Skin of body (tissue), 1 donor: ENCODE measurements at regions not wholly inside any gene's neighbourhood (a gene's known extent, or its start where the extent isn't known, plus 50 kb on each side); places are given as distances from the start of the nearest gene placed in this dataset.

Experiments
- DNase-seq: peaks from one replicate; lab custom pipeline; 2025; lab: John Stamatoyannopoulos, UW

- no peak for DNase-seq
Measured at GRCh38 chr9:93900971-93901861, 53.9 kb downstream of the BARX1 start.

GRCh38 chr9:93900436-93900819 lies 54.7 kb downstream of the BARX1 start:
- no peak for DNase-seq

GRCh38 chr9:93899609-93900435 lies 55.3 kb downstream of the BARX1 start:
- no peak for DNase-seq

- no peak for DNase-seq
Measured at GRCh38 chr9:93898502-93899426, 56.4 kb downstream of the BARX1 start.

DNA sequence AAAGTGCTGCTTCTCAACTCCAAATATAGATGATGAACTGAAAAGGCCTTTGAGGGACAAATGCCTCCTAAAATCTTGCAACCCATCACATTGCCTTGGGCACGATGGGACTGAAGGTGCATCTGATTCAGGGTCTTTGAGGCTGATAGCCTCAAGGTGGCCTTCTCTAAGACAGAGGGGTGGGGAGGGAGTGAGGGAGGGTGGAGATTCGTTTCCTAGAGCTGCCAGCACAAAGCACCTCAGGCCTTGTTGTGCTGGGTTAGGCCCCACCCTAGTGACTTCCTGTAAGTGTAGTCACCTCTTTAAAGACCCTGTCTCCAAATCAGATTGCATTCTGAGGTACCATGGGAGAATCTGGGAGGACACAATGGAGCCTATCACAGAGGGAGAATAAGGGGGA lies 57.1 kb downstream of the BARX1 start:
- DNase-seq, result no peak

GRCh38 chr9:93897075-93897970 lies 57.8 kb downstream of the BARX1 start:
- DNase-seq, result no peak

DNA sequence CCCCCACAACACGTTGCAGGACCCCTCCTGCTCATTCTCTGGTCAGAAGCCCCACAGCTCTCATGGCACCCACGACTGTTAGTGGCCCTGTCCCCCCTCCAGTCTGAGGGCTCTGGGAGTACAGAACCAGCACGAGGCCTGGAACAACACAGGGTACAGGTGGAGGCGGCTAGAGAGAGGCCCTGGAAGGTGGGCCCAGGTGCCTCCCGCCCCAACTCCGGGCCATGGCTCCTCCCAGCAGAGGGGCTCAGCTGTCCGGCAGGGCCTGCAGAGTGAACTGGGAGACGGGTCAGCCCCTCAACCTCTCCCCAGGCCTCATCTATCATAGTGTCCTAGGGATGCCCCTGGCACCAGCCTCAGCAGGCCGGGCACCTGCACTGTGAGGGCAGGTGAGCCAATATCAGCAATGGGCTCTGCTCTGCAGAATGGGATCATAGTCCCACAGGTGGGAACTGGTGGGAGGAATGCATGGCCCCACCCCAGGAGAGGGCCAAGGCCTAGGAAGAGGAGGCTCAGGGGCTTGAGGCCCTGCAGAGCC lies 58.6 kb downstream of the BARX1 start:
- DNase-seq, result no peak

DNA sequence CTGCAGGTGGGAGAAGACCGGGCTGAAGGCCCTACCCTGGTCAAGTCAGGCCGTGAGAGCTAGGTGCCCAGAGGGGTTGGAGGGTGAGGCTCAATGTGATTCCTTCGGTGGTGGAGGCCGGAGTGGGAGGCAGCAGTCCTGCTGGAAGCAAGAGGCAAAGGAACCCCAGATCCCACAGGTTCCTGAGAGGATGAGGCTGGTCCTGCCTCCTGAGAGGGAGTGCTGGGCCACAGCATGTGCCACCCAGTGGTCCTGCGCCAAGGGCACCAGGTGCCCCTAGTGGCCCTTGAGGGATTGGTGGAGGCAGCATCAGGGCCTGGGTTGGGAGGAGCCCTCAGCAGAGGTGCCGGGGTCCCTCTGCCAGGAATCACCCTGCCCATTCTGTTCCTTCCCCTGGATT lies 59.1 kb downstream of the BARX1 start:
- DNase-seq, result no peak

- no peak for DNase-seq
Measured at GRCh38 chr9:93895535-93895934, 59.6 kb downstream of the BARX1 start.

DNA sequence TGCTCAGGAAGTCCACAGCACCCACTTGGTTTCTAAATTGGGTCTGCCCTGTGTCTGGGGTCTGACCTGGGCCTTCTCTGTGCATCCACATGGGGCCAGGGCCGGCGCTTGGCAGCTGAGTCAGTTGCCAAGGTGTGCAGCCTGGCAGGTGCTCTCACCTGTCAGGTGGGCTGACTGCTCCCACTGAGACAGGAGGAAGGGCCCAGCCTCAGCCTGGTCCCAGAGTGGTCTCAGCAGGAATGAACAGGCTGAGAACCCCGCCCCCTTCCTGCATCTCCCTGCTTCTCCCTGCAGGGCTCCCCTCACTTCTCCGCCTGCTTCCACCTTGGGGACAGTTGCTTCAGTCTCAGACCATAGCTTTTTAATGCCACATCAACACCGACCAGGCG lies 60.5 kb downstream of the BARX1 start:
- DNase-seq, result no peak

DNA sequence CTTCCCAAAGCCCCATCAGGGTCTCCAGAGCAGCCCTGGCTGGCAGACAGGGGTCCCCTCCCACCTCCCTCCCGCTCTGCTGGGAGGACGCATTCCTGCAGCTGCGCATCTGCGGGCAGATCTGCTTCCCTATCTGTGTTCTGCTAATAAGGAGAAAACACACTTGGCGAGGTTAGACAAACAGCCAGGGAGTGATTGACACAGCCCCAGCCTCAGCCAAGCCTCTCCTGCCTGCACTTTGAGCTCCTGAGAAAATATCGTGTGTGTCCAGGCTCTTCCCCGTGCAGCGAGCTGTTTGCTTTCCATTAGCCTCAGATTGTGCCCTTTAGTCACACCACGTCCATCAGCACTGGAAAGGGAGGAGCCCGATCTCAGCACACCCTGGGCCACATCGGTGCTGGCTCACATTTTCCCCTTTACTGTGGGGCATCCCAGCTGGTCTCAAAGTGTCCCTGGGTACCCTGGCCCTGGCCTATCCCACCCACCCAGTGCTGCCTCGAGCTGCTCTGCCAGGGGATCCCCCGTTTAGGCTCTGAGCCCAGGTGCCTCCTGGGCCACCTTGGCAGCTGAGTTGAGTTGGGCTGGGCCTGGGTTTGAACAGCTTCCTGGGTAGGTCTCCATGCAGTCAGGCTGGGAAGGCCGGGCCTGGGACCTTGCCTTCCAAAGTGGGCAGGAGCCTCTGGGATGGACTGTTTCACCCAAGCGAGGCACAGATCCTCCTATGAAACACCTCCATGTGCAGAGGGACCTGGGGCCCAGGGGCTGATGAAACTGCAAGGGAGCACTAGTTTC lies 61.1 kb downstream of the BARX1 start:
- DNase-seq, result no peak

DNA sequence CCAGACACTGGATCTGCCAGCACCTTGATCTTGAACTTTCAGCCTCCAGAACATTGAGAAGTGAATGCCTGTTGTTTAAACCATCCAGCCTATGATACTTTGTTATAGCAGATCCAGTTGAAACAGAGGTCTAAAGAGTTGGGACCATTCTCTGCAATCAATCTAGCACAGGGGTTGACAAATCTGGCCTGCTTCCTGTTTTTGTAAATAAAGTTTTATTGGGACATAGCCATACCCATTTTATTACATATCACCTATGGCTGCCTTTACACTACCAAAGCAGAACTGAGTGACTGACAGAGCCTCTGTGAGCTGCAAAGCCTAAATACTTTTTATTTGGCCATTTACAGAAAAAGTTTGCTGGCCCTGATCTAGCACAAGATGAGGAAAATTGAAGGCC lies 62.0 kb downstream of the BARX1 start:
- no peak for DNase-seq

GRCh38 chr9:93892748-93893147 lies 62.4 kb downstream of the BARX1 start:
- no peak for DNase-seq

GRCh38 chr9:93891549-93892310 lies 63.4 kb downstream of the BARX1 start:
- no peak for DNase-seq

- no peak for DNase-seq
Measured at GRCh38 chr9:93891050-93891449, 64.1 kb downstream of the BARX1 start.

- DNase-seq, result no peak
Measured at GRCh38 chr9:93890436-93890935, 64.7 kb downstream of the BARX1 start.

DNA sequence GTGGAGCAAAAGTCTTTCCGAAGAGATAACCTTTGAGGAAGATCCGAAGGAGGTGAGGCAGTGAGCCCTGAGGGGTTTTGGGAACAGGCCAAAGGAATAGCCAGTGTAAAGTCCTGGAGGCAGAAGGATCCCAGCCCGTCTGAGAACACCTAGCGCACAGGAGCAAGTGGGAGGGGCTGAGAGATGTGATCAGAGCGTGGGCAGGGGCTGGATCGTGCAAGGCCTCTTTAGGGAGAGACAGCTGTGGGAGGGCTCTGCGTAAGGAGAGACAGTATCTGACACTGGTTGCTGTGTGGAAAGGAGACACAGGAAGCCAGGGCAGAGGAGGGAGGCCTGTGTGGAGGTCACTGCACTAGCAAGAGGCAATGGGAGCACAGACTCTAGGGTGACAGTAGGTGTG lies 68.2 kb downstream of the BARX1 start:
- DNase-seq, result no peak

GRCh38 chr9:93884808-93885207 lies 70.3 kb downstream of the BARX1 start:
- no peak for DNase-seq
